Gastroesophageal sphincter (tissue), 3 donors: ENCODE measurements at regions not wholly inside any gene's neighbourhood (a gene's known extent, or its start where the extent isn't known, plus 50 kb on each side); places are given as distances from the start of the nearest gene placed in this dataset.

Source experiments
- POLR2AphosphoS5 ChIP-seq: sonication (generic); formaldehyde crosslinking; IDR thresholded peaks from one replicate; pipeline ENCODE4 v1.6.1; 2017; ENCODE audit warnings: antibody characterized with exemption
- TF ChIP-seq, protein P1 (sequence below), 4 experiments: fragments of 200-600 bp in 2 of 4; fragments of 450-650 bp in 2 of 4; sonication (generic) in 1 of 4; IDR thresholded peaks; one replicate each; pipeline ENCODE4 v1.5.1; 2017 to 2019; ENCODE audit warnings: antibody characterized with exemption in 4 of 4, mild to moderate bottlenecking in 2 of 4, moderate library complexity in 2 of 4

DNA sequence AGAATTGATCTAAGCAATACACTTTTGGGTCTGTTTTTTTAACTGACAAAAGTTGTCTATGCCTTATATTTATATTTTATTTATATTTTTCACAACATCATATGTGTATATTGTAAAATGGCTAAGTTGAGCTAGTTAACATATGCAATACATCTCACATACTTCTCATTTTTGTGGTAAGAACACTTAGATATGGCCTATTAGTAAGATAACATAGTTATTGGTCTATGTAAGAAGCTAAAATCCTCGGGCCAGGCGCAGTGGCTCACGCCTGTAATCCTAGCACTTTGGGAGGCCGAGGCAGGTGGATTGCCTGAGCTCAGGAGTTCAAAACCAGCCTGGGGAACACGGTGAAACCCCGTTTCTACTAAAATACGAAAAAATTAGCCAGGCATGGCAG is 275.6 kb upstream of the ID2 start:
- TF ChIP-seq, protein P1, sequence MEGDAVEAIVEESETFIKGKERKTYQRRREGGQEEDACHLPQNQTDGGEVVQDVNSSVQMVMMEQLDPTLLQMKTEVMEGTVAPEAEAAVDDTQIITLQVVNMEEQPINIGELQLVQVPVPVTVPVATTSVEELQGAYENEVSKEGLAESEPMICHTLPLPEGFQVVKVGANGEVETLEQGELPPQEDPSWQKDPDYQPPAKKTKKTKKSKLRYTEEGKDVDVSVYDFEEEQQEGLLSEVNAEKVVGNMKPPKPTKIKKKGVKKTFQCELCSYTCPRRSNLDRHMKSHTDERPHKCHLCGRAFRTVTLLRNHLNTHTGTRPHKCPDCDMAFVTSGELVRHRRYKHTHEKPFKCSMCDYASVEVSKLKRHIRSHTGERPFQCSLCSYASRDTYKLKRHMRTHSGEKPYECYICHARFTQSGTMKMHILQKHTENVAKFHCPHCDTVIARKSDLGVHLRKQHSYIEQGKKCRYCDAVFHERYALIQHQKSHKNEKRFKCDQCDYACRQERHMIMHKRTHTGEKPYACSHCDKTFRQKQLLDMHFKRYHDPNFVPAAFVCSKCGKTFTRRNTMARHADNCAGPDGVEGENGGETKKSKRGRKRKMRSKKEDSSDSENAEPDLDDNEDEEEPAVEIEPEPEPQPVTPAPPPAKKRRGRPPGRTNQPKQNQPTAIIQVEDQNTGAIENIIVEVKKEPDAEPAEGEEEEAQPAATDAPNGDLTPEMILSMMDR (IDR thresholded peaks at IDR 0.05): no peak
- no peak for TF ChIP-seq POLR2AphosphoS5
